Small intestine (tissue), 7 donors: ENCODE measurements at regions not wholly inside any gene's neighbourhood (a gene's known extent, or its start where the extent isn't known, plus 50 kb on each side); places are given as distances from the start of the nearest gene placed in this dataset.

ENCODE experiments used
- DNase-seq, 2 donors: peaks; one replicate each; pipeline versions ENCODE4 v3.0.0 to v3.0.0-alpha.2; 2013
- FAIRE-seq: peaks from 2 replicates; lab custom pipeline; 2012; peaks lifted over from hg19 to GRCh38; lab: Jason Lieb, UNC
- H3K27ac ChIP-seq, 3 donors: one replicate each; pipeline ENCODE4 v1.5.1; 2013; ENCODE audit warnings: low read length in 2 of 3, mild to moderate bottlenecking in 2 of 3, control low read depth in 1 of 3, inconsistent platforms in 1 of 3, low read depth in 1 of 3, moderate library complexity in 1 of 3
- H3K27me3 ChIP-seq, 3 donors: one replicate each; pipeline ENCODE4 v1.6.1; 2013; ENCODE audit warnings: low read length in 3 of 3, inconsistent platforms in 1 of 3; ENCODE audit not compliant: control insufficient read depth in 3 of 3, insufficient read depth in 3 of 3
- H3K36me3 ChIP-seq, 3 donors: one replicate each; pipeline ENCODE4 v1.6.1; 2013; ENCODE audit warnings: low read length in 3 of 3, inconsistent platforms in 1 of 3, low read depth in 1 of 3, mild to moderate bottlenecking in 1 of 3, moderate library complexity in 1 of 3; ENCODE audit not compliant: control insufficient read depth in 3 of 3, insufficient read depth in 2 of 3
- H3K4me1 ChIP-seq, 3 donors: one replicate each; pipeline ENCODE4 v1.6.1; 2013; ENCODE audit warnings: low read length in 2 of 3, inconsistent platforms in 1 of 3, low read depth in 1 of 3, mild to moderate bottlenecking in 1 of 3, moderate library complexity in 1 of 3; ENCODE audit not compliant: control insufficient read depth in 3 of 3, insufficient read depth in 2 of 3
- H3K4me3 ChIP-seq, 3 donors: one replicate each; pipeline ENCODE4 v1.5.1; 2013; ENCODE audit warnings: low read length in 3 of 3, control low read depth in 1 of 3, inconsistent platforms in 1 of 3, low read depth in 1 of 3, mild to moderate bottlenecking in 1 of 3, moderate library complexity in 1 of 3
- H3K9me3 ChIP-seq, 2 donors: one replicate each; pipeline ENCODE4 v1.6.1; 2013; ENCODE audit warnings: low read depth in 1 of 2, low read length in 1 of 2; ENCODE audit not compliant: control insufficient read depth in 2 of 2, insufficient read depth in 1 of 2
- WGBS, 3 donors: extraction: QIAGEN DNeasy Blood & Tissue Kit; methylation state at CpG; one replicate each; pipeline ENCODE4 v1.1.7; 2013; 5-methylcytosine and 5-hydroxymethylcytosine counted together
- donor health status: healthy with polysubstance abuse.
- donor health status: control.
- donor health status: control.
- donor health status: Bipolar disorder and iron deficiency.
- donor health status: healthy.

GRCh38 chrX:39772057-39772832 lies 325.5 kb downstream of the BCOR start:
- no peak for FAIRE-seq
- peak in 1 of 2 donors; percentile 39 for DNase-seq
- H3K27me3 ChIP-seq: no peaks in the 10 kb centered on the region

GRCh38 chrX:39773150-39773549 lies 324.6 kb downstream of the BCOR start:
- H3K4me1 ChIP-seq: peaks cover 0 to 15% (median 7%) of the 10 kb centered on the region in 3 donors
- no peak overlapping the region for H3K4me3 ChIP-seq
- no peak for FAIRE-seq
- peak in 1 of 2 donors; percentile 21 for DNase-seq
- H3K9me3 ChIP-seq: no peaks in the 10 kb centered on the region
- no peak overlapping the region for H3K27ac ChIP-seq
- H3K27me3 ChIP-seq: no peaks in the 10 kb centered on the region
- no peaks in the 10 kb centered on the region for H3K36me3 ChIP-seq
- WGBS, 3 donors: 13 to 60% (median 19%) methylated on average over 3 of the region's 3 CpGs

More at GRCh38 chrX:39772057-39772832, 325.5 kb downstream of the BCOR start:
- Histone ChIP-seq H3K9me3 (no peaks in the 10 kb centered on the region), H3K4me1 (peaks cover 0 to 15% (median 7%) of the 10 kb centered on the region in 3 donors), H3K27ac (peak overlapping the region in 2 of 3 donors; percentile 39 to 84), H3K36me3 (no peaks in the 10 kb centered on the region), H3K4me3 (no peak overlapping the region)
- 18 to 23% (median 20%) methylated on average over 18 to 21 of the region's 21 CpGs for whole genome bisulfite sequencing, 3 donors

GRCh38 chrX:39773923-39774773 lies 323.6 kb downstream of the BCOR start:
- Histone ChIP-seq H3K27me3 (no peaks in the 10 kb centered on the region), H3K4me3 (peak overlapping the region in 1 of 3 donors; percentile 8), H3K27ac (peak overlapping the region in 2 of 3 donors; percentile 45 to 76), H3K4me1 (peaks cover 0 to 15% (median 7%) of the 10 kb centered on the region in 3 donors), H3K9me3 (no peaks in the 10 kb centered on the region), H3K36me3 (no peaks in the 10 kb centered on the region)
- DNase-seq (peak; percentile 25 to 54), FAIRE-seq (peak; percentile 10)
- WGBS, 3 donors: 24 to 50% (median 36%) methylated on average over 19 of the region's 19 CpGs

GRCh38 chrX:39774774-39775328 lies 322.9 kb downstream of the BCOR start:
- no peak overlapping the region for H3K4me3 ChIP-seq
- DNase-seq (no peak), FAIRE-seq (no peak)
- H3K27me3 ChIP-seq: no peaks in the 10 kb centered on the region
- 67 to 70% (median 68%) methylated on average over 4 to 5 of the region's 5 CpGs for WGBS, 3 donors
- H3K9me3 ChIP-seq: peaks cover 0 to 2% of the 10 kb centered on the region in 2 donors
- H3K4me1 ChIP-seq: peaks cover 0 to 15% (median 7%) of the 10 kb centered on the region in 3 donors
- no peaks in the 10 kb centered on the region for H3K36me3 ChIP-seq
- peak overlapping the region in 2 of 3 donors; percentile 45 to 76 for H3K27ac ChIP-seq

GRCh38 chrX:39777623-39778025 lies 320.1 kb downstream of the BCOR start:
- Histone ChIP-seq H3K9me3 (peaks cover 0 to 6% of the 10 kb centered on the region in 2 donors), H3K4me3 (no peak overlapping the region), H3K36me3 (no peaks in the 10 kb centered on the region), H3K4me1 (peaks cover 0 to 7% (median 4%) of the 10 kb centered on the region in 3 donors), H3K27ac (no peak overlapping the region), H3K27me3 (no peaks in the 10 kb centered on the region)
- DNase-seq (no peak), FAIRE-seq (no peak)
- WGBS, 3 donors: 72 to 83% (median 76%) methylated on average over 5 of the region's 5 CpGs

- 85 to 87% (median 85%) methylated on average over 12 of the region's 12 CpGs for WGBS, 3 donors
- H3K9me3 ChIP-seq: peaks cover 0 to 6% of the 10 kb centered on the region in 2 donors
- no peaks in the 10 kb centered on the region for H3K27me3 ChIP-seq
- FAIRE-seq (no peak), DNase-seq (no peak)
- no peak overlapping the region for H3K27ac ChIP-seq
- no peaks in the 10 kb centered on the region for H3K4me1 ChIP-seq
- no peaks in the 10 kb centered on the region for H3K36me3 ChIP-seq
- no peak overlapping the region for H3K4me3 ChIP-seq
Measured at GRCh38 chrX:39779952-39780783, 317.6 kb downstream of the BCOR start.

- no peak overlapping the region for H3K4me3 ChIP-seq
- peaks cover 0 to 6% of the 10 kb centered on the region in 2 donors for H3K9me3 ChIP-seq
- DNase-seq (no peak), FAIRE-seq (no peak)
- no peak overlapping the region for H3K27ac ChIP-seq
- H3K4me1 ChIP-seq: no peaks in the 10 kb centered on the region
- WGBS, 3 donors: 59 to 84% (median 81%) methylated on average over 4 of the region's 4 CpGs
- H3K36me3 ChIP-seq: no peaks in the 10 kb centered on the region
- no peaks in the 10 kb centered on the region for H3K27me3 ChIP-seq
Measured at GRCh38 chrX:39782276-39782675, 315.5 kb downstream of the BCOR start.
